Glomerular visceral epithelial cell (primary cell): ENCODE measurements at regions not wholly inside any gene's neighbourhood (a gene's known extent, or its start where the extent isn't known, plus 50 kb on each side); places are given as distances from the start of the nearest gene placed in this dataset.
"Not testable (repeated sequence)": the region's sequence is repeated elsewhere in the genome, so short reads cannot be mapped to it uniquely, and the experiment has no call there.

ENCODE experiments used
- DNase-seq: peaks from one replicate; pipeline ENCODE4 v3.0.0-alpha.2; 2016; ENCODE audit errors: extremely low spot score

DNA sequence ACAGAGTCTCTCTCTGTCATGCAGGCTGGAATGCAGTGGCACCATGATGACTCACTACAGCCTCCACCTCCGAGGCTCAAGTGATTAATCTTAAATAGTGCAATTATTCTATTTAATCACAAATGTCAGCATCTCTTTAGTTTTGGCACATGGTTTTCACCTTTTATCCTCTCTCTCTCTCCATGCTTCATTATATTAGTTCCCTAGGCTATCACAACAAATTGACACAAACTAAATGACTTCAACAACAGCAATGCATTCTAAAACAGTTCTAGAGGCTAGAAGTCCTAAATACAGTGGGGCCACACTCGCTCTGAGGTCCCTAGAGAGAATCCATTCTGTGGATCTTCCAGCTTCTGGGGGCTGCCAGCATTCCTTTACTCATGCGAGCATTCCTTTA is 178.2 kb upstream of the ZNG1F start:
- peak; percentile 0 for DNase-seq

DNA sequence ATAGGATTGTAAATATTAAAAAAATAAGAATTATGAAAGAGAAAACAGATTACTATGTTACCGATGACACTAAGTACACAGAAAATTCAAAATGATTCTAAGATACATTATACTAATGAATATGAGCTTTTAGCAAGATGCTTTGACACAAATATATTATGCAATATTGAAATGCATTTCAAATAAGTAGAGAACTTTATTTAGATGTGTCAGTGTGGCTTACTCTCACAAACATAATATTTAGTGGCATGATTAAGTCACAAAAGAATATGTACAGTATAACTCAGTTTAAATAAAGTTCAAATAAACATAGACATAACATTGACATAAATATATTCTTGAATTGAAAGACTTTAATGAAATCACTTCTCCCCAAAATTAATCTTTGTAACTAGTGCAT is 172.7 kb upstream of the ZNG1F start:
- not testable (repeated sequence) for DNase-seq

DNA sequence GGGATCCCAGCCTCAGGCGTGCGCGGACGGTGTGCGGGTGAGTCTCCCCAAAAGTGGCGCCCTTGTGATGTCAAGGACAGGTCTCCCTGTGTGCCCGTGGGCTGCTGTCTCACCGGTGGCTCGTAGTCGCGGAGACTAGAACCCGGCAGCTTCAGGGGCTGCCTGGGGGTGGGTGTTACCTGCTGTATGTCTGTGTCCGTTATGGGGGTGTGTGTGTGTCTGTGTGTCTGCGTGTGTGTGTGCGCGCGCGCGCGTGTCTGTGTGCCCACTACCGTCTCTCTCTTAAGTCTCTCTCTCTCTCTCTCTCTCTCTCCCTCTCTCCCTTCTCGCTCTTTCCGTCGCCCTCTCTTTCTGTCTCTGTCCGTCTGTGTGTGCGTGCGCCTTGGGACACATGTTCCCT is 170.0 kb upstream of the ZNG1F start:
- DNase-seq = peak; percentile 48

DNA sequence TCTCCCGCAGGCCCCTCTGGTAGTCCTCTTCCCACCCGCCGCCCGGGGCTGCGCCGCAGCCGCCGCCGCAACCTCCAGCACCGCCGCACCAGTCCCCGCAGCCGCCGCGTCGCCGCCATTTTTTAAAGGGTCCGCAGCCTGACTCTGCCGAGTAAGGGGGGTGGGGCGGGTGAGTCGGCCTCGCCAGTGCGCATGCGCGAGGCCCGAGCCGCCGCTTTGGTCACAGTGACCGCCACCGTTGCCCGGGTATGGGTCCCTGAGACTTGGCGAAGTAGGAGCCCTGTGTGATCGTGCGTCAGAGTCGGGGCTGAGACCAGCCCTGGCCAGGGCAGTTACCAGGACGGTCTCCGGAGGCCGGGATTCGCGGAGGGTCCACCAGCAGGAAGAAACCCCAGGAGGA is 169.6 kb upstream of the ZNG1F start:
- peak; percentile 79 for DNase-seq

DNA sequence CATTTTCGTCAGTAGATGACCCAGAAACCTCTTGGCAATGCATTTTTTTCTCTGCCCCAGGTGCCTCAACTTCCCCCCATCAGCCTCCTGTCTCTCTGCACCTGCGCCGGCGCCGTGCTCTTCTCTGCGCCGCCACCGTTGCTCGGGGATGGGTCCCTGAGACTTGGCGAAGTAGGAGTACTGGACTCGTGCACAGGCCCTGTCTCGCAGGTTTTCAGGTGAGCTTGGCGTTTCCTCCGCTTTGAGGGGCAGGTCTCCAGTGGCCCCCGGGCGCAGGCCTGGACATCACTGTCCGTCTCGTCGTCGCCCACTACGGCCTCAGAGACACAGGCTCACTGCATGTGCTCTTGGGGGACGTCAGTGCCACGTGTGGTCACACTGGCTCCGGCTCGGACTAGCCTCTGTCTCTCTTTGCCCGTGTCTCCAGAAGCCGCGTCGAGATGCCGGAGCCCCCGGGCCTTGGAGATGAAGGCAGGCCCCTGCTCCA is 168.8 kb upstream of the ZNG1F start:
- DNase-seq = not testable (repeated sequence)

DNA sequence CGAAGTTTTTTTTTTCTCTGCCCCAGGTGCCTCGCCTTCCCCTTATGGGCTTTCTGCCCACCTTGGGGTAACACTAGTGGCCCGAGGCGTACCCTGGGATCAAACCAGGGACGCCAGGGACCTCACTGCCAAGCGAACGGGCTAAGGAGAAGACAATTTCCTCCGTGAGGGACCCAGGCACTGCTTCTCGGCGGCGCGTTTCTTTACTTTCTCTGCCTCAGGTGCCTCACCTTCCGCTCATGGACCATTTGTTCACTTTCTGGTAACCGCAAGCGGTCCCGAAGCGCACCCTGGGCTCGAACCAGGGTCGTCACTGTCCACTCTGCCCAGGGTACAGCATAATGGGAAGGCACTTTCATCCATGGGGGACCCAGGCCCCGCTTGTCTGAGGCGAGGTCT is 168.2 kb upstream of the ZNG1F start:
- DNase-seq = not testable (repeated sequence)

DNA sequence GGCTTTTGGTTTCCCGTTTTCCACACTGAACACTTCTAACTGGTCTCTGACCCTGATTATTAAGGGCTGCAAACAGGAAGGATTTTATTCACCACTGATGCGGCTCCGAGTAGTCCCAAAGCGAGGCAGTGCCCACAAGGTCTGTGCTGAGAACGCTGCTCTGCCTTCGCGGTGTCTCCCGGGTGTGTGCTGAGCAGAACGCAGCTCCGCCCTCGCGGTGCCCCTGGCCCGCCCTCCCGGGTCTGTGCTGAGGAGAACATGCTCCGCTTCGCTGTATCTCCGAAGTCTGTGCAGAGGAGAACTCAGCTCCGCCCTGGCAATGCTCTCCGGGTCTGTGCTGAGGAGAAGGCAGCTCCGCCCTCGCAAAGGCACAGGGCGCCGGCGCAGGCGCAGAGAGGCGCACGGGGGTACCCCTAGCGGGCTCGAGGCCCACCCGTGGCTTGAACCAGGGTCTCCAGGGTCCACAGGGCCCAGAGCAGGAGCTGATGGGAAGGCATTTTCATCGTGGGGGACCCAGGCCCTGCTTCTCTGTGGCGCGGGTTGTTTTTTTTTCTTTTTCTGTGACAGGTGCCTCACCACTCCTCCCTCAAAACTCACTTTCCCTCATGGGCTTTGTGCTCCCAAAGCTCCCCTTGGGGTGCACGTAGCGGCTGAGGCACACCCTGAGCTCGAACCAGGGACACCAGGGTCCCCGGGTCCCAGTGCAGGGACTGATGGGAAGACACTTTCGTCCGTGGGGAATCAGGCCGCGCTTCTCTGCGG is 167.7 kb upstream of the ZNG1F start:
- DNase-seq = peak; percentile 71

DNA sequence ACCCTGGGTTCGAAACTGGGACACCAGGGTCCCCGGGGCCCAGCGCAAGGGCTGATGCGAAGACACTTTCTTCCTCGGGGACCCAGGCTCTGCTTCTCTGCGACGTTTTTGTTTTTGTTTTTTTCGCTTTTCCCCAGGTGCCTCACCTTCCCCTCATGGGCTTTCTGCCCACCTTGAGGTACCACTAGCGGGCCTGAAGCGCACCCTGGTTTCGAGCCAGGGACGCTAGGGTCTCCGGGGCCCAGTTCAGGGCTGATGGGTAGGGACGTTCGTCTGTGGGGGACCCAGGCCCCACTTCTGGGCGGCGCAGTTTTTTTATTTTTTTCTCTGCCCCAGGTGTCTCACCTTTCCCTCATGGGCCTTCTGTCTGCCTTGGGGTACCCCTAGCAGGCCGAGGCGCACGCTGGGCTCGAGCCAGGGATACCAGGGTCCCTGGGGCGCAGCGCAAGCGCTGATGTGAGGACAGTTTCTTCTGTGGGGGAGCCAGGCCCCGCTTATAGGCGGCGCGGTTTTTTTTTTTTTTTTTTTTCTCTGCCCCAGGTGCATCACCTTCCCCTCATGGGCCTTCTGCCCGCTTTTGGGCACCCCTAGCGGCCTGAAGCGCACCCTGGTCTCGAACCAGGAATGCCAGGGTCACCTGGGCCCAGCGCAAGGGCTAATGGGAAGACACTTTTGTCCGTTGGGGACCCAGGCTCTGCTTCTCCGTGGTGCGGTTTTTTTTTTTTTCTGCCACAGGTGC is 166.8 kb upstream of the ZNG1F start:
- not testable (repeated sequence) for DNase-seq

DNA sequence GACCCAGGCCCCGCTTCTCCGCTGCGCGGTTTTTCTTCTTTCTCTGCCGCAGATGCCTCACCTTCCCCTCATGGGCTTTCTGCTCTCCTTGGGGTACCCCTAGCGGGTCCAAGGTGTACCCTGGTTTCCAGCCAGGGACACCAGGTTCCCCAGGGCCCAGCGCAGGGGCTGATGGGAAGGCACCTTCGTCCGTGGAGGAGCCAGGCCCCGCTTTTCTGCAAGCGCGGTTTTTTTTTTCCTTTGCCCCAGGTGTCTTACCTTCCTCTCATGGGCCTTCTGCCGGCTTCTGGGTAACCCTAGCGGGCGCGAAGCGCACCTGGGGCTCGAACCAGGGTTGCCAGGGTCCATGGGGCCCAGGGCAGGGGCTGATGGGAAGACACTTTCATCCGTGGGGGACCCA is 165.9 kb upstream of the ZNG1F start:
- not testable (repeated sequence) for DNase-seq

DNA sequence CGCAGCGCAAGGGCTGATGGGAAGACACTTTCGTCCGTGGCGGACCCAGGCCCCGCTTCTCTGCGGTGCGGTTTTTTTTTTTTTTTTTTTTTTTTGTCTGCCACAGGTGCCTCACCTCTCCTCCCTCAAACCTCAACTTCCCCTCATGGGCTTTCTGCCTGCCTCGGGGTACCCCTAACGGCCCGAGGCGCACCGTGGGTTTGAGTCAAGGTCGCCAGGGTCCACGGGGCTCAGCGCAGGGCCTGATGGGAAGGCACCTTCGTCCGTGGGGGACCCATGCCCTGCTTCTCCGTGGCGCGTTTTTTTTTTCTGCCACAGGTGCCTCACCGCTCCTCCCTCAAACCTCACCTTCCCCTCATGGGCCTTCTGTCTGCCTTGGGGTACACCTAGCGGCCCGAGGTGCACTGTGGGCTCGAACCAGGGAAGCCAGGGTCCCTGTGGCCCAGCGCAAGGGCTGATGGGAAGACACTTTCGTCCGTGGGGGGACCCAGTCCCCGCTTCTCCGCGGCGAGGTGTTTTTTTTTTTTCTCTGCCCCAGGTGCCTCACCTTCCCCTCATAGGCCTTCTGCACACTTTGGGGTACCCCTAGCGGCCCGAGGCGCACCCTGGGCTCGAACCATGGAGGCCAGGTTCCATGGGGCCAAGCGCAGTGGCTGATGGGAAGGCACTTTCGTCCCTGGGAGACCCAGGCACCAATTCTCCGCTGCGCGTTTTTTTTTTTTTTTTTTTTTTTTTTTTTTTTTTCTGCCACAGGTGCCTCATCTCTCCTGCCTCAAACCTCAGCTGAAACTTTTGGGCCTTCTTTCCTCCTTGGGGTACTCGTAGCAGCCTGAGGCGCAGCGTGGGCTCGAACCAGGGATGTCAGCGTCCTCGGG is 165.2 kb upstream of the ZNG1F start:
- DNase-seq = not testable (repeated sequence)

DNA sequence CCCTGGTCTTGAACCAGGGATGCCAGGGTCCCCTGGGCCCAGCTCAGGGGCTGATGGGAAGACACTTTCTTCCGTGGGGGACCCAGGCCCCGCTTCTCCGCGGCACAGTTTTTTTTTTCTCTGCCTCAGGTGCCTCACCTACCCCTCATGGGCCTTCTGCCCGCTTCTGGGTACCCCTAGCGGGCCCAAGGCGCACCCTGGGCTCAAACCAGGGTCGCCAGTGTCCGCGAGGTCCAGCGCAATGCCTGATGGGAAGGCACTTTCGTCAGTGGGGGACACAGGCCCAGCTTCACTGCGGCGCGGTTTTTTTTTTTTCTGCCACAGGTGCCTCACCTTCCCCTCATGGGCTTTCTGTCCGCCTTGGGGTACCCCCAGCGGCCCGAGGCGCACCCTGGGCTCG is 163.9 kb upstream of the ZNG1F start:
- DNase-seq = not testable (repeated sequence)

DNA sequence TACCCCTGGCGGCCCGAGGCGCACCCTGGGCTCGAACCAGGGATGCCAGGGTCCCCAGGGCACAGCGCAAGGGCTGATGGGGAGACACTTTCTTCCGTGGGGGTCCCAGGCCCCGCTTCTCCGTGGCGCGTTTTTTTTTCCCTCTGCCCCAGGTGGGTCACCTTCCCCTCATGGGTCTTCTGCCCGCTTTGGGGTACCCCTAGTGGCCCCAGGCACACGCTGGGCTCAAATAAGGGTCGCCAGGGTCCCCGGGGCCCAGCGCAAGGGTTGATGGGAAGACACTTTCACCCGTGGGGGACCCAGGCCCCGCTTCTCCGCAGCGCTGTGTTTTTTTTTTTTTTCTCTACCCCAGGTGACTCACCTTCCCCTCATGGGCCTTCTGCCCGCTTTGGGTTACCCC is 163.3 kb upstream of the ZNG1F start:
- not testable (repeated sequence) for DNase-seq

DNA sequence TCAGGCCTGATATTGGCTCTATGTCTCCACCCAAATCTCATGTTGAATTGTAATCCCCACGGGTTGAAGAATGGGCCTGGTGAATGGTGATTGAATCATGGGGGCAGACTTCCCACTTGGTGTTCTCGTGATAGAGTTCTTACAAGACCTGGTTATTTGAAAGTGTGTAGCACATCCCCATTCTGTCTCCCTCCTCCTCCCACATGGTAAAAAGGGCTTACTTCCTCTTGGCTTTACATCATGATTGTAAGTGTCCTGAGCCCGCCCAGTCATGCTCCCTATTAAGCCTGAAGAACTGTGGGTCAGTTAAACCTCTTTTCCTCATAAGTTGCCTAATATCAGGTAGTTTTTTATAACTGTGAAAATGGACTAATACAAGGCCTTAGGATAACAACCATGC is 158.8 kb upstream of the ZNG1F start:
- not testable (repeated sequence) for DNase-seq

DNA sequence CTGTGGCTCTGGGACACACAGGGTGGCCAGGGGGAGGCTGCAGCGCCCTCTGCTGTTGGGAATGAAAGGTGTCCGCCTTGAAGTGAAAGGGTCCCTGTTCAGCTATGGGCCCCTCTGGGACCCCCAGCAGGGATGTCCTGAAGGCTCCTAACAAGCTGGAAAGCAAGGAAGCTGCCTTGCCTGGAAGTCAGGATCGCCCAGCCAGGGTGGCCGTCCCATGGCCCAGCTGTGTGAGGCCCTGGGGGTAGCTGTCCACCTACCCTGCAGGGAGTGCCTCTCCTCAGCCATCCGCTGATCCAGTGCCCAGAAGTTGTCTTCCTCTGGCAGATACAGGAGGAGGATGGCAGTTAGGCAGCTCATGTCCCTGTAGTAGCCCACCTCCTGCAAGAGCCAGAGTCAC is 143.4 kb upstream of the ZNG1F start:
- DNase-seq = not testable (repeated sequence)

DNA sequence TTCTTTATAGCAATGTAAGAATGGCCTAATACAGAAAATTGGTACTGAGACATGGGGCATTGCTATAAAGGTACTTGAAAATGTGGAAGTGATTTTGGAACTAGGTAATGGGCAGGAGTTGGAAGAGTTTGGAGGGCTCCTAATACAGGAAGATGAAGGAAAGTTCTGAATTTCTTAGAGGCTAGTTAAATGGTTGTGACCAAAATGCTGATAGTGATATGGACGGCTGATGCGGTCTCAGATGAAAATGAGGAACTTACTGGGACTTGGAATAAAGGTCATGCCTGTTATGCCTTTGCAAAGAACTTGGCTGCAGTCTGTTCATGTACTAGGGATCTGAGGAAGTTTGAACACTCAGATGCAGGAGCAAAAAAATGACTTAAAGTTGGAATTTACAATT is 132.2 kb upstream of the ZNG1F start:
- not testable (repeated sequence) for DNase-seq

DNA sequence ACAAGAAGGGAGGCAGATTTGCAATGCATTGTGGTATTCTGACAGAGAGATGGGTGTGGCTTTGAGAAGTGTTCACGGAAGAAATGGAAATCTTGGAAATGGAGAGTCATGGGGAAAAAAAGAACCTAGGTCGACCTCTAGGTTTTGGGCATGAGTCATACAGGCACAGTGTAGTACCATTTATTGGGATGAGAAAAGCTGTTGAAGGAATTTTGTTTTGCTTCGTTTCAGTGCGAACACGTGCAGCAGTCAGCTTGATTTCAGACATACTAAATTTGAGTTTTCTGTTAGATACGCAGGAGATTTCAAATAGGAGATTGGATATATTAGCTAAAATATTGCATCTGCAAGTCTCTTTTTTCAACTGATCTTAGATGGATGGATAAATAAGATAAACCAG is 119.8 kb upstream of the ZNG1F start:
- DNase-seq = not testable (repeated sequence)

DNA sequence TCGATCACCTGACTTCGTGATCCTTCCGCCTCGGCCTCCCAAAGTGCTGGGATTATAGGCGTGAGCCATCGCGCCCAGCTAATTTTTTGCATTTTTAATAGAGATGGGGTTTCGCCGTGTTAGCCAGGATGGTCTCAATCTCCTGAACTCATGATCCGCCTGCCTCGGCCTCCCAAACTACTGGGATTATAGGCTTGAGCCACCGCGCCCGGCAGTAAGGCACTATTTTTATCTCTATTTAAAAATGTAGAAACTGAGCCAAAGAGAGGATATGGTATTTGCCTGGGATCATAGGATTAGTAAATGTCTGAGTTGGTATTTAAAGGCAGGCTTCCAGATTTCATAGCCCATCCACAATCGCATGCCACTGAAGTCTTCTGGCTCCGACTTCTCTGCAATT is 96.6 kb upstream of the ZNG1F start:
- not testable (repeated sequence) for DNase-seq

DNA sequence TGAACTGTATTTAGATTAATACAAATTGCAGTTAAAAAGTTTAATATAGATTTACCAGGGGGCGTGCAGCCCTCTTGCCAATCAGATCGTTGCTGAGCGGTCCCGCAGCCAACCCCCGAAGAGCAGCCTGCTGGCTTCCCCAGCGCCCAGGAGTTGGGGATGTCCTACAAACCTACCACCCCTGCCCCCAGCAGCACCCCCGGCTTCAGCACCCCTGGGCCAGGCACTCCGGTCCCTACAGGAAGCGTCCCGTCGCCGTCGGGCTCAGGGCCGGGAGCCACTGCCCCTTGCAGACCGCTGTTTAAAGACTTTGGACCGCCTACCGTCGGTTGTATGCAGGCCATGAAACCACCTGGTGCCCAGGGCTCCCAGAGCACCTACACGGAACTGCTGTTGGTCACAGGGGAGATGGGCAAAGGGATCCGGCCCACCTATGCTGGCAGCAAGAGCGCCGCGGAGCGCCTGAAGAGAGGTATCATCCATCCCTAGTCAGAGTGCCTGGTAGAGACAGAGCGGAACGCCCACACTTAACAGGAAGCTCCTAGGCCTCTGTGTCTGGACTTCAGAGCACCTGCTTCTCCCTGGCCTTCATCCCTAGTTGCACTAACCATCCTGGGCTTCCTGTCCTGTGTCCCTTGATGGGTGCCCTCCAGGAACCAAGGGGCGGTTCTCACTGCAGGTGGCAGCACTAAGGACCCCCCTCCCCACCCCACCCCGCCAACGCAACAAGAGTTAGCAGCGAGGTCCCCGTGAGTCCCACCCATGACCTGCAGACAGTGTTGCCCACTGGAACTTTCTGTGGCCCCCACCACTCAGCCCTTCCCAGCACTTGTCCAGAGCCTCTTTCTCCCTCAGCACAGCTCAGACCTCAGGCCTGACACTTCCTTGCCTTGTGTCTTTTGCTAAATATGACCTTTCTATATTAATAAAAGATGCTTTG is 91.5 kb upstream of the ZNG1F start:
- not testable (repeated sequence) for DNase-seq

DNA sequence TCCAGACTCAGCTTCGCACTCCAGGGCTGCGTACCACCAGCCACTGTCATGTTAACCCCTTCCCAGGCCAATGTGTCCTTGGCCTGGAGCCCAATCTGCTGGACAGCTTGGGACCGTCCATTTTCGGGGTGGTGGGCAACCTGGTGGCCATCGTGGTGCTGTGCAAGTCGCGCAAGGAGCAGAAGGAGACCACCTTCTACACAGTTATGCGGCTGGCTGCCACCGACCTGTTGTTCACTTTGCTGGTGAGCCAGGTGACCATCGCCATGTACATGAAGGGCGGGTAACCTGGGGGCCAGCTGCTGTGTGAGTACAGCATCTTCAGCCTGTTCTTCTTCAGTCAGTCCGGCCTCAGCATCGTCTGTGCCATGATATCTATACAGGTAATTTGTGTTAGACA is 90.3 kb upstream of the ZNG1F start:
- DNase-seq = not testable (repeated sequence)

DNA sequence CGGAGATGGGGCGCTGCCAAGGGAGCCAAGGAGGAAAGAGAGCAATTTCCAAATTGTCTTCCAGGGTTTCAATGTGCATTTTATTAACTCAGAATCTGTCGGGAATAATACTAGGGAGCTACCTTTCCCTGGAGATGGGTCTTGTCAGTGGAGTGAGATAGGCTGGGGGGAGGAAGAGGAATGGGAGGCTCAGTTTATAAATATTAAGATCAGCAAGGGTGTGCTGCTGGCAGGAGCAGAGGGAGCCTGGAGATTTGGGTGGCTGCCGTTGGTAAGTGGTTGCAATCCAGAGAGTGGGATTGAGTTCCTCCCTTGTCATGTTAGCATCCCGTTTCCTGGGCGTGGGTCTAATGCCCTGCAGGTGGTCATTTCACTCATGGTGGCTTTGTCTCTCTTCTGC is 89.9 kb upstream of the ZNG1F start:
- not testable (repeated sequence) for DNase-seq
